Panc1 (cell line): ENCODE measurements at regions not wholly inside any gene's neighbourhood (a gene's known extent, or its start where the extent isn't known, plus 50 kb on each side); places are given as distances from the start of the nearest gene placed in this dataset.

Experiments used
- CTCF ChIP-seq: fragments of 450-650 bp; IDR thresholded peaks from 2 replicates; pipeline ENCODE4 v1.5.1; 2017; ENCODE audit warnings: mild to moderate bottlenecking
- SIN3A ChIP-seq: IDR thresholded peaks from 2 replicates; pipeline ENCODE4 v1.6.1; 2012; ENCODE audit warnings: low read depth, mild to moderate bottlenecking, low read length, moderate library complexity, borderline replicate concordance; ENCODE audit not compliant: insufficient read depth

GRCh38 chr14:45491914-45492313, 238.9 kb upstream of the MIS18BP1 start:
- TF ChIP-seq CTCF (no peak), SIN3A (no peak)
